Osteocyte (in vitro differentiated cells): ENCODE measurements at regions not wholly inside any gene's neighbourhood (a gene's known extent, or its start where the extent isn't known, plus 50 kb on each side); places are given as distances from the start of the nearest gene placed in this dataset.

Experiments
- DNase-seq: peaks from one replicate; pipeline ENCODE4 v3.0.0; 2021; ENCODE audit warnings: mixed read lengths; ENCODE audit not compliant: unreplicated experiment; ENCODE audit errors: extremely low spot score
- H3K27ac Mint-ChIP-seq: one replicate; pipeline ENCODE4 v1.8.0; 2021; ENCODE audit warnings: mild to moderate bottlenecking, mixed read lengths; ENCODE audit not compliant: unreplicated experiment
- H3K27me3 Mint-ChIP-seq: one replicate; pipeline ENCODE4 v1.8.0; 2021; ENCODE audit warnings: mixed read lengths; ENCODE audit not compliant: unreplicated experiment
- H3K36me3 Mint-ChIP-seq: one replicate; pipeline ENCODE4 v1.8.0; 2021; ENCODE audit warnings: mixed read lengths; ENCODE audit not compliant: unreplicated experiment
- H3K4me1 Mint-ChIP-seq: one replicate; pipeline ENCODE4 v1.8.0; 2021; ENCODE audit warnings: mixed read lengths; ENCODE audit not compliant: unreplicated experiment
- H3K4me3 Mint-ChIP-seq: one replicate; pipeline ENCODE4 v1.8.0; 2021; ENCODE audit warnings: mild to moderate bottlenecking, moderate library complexity, mixed read lengths; ENCODE audit not compliant: unreplicated experiment
- H3K9me3 Mint-ChIP-seq: one replicate; pipeline ENCODE4 v1.8.0; 2021; ENCODE audit warnings: mixed read lengths; ENCODE audit not compliant: unreplicated experiment
- TF ChIP-seq, protein P1 (sequence below): fragments of 200-600 bp; sonication (generic); IDR thresholded peaks from 2 replicates; pipeline ENCODE4 v1.5.0; 2021; ENCODE audit warnings: antibody characterized with exemption, mild to moderate bottlenecking, moderate library complexity

DNA sequence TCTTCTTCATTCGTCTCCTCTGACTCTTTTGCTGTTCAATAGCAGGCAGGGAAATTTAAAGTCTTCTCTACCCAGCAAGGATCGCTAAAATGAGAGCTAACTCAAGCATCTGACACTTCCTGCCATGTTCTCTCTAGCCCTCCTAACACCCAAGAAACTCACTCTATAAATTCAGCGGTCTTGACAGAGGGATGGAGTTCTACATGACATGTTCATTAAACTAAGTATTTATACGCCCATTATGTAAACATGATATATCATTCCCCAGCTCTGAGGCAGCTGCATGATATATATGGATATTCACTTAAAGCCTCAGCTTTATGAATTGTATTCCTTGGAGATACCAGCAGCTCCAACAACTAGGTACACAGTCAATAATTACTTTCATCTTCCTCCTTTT lies 231.0 kb downstream of the METTL4 start:
- TF ChIP-seq, protein P1, sequence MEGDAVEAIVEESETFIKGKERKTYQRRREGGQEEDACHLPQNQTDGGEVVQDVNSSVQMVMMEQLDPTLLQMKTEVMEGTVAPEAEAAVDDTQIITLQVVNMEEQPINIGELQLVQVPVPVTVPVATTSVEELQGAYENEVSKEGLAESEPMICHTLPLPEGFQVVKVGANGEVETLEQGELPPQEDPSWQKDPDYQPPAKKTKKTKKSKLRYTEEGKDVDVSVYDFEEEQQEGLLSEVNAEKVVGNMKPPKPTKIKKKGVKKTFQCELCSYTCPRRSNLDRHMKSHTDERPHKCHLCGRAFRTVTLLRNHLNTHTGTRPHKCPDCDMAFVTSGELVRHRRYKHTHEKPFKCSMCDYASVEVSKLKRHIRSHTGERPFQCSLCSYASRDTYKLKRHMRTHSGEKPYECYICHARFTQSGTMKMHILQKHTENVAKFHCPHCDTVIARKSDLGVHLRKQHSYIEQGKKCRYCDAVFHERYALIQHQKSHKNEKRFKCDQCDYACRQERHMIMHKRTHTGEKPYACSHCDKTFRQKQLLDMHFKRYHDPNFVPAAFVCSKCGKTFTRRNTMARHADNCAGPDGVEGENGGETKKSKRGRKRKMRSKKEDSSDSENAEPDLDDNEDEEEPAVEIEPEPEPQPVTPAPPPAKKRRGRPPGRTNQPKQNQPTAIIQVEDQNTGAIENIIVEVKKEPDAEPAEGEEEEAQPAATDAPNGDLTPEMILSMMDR = no peak
- no peaks in the 10 kb centered on the region for H3K36me3 Mint-ChIP-seq
- no peaks in the 10 kb centered on the region for H3K9me3 Mint-ChIP-seq
- H3K27ac Mint-ChIP-seq = no peak overlapping the region
- no peak for DNase-seq
- no peak overlapping the region for H3K4me3 Mint-ChIP-seq
- H3K27me3 Mint-ChIP-seq = peaks cover 7% of the 10 kb centered on the region
- no peaks in the 10 kb centered on the region for H3K4me1 Mint-ChIP-seq

DNA sequence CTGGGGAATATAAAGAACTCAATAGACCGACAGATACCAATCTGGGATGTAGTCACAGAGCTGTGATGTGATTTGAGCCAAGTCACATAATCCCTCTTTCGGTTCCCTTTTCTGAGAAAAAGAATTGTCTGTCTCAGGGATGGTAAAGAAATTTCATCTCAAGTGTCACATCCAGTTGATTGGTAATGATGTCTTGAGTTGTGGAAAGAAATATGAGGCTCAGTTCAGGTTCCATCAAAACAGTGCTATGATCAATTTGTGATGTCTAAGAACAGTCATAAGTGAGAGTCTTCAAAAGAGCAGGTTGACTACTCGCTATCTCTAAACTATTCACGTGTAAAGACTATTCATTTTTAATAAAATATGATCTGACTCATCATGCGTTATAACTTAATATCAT lies 223.3 kb downstream of the METTL4 start:
- Mint-ChIP-seq H3K9me3 (no peaks in the 10 kb centered on the region), H3K4me3 (no peak overlapping the region), H3K27me3 (peaks cover 16% of the 10 kb centered on the region), H3K27ac (no peak overlapping the region), H3K36me3 (no peaks in the 10 kb centered on the region), H3K4me1 (no peaks in the 10 kb centered on the region)
- DNase-seq = no peak
- TF ChIP-seq, protein P1 = no peak

DNA sequence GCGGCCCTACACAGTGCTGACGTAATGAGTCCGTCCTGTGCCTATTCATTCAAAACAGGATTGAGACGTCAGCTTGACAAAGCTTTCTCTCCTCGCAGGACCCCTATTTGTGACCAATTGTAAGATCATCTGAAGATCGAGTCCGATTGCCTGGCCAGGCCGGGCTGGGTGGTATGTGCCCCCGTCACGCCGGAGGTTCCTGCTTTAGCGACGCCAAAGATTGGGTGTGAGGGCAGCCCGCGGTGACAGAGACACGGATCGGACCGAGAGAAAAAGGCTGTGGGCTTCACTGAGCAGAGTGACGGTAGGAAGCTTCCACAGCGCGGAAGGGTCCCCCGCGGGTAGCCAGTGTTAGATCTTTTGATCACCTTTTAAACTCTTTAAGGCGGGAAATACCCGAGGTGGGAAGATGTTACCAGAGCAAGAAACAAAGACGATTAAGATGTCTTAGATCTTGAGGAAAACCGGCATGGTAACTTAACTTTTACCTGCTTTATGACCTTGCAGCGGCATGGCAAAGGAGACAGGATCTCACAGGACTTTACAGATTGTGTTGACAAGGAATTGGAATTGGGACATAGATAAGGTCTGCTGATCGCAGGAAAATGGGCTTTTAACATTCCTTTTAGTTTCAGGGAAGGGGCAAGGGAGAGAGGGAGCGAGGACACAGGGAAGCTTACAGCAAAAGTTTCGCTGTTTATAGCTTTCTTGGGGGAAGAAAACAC lies 220.0 kb downstream of the METTL4 start:
- Mint-ChIP-seq H3K4me1 (no peaks in the 10 kb centered on the region), H3K9me3 (no peaks in the 10 kb centered on the region), H3K27me3 (peaks cover 16% of the 10 kb centered on the region), H3K4me3 (no peak overlapping the region), H3K36me3 (no peaks in the 10 kb centered on the region), H3K27ac (no peak overlapping the region)
- TF ChIP-seq, protein P1 = no peak
- no peak for DNase-seq

DNA sequence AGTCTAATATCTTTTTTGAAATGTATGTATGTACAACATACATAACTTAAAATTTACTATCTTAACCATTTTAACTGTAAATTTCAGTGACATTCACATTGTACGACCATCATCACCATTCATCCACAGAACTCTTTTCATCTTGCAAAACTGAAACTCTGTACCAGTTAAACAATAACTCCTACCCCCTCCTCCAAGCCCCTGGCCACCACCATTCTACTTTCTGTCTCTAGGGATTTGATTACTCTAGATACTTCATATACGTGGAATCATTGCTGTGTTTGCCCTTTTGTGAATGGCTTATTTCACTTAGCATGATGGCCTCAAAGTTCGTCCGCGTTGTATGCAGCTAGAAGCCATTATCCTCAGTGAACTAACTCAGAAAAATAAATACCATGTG lies 217.0 kb downstream of the METTL4 start:
- H3K27me3 Mint-ChIP-seq = peaks cover 12% of the 10 kb centered on the region
- H3K4me1 Mint-ChIP-seq = no peaks in the 10 kb centered on the region
- H3K27ac Mint-ChIP-seq = no peak overlapping the region
- no peaks in the 10 kb centered on the region for H3K9me3 Mint-ChIP-seq
- no peaks in the 10 kb centered on the region for H3K36me3 Mint-ChIP-seq
- TF ChIP-seq, protein P1 = no peak
- no peak for DNase-seq
- no peak overlapping the region for H3K4me3 Mint-ChIP-seq

DNA sequence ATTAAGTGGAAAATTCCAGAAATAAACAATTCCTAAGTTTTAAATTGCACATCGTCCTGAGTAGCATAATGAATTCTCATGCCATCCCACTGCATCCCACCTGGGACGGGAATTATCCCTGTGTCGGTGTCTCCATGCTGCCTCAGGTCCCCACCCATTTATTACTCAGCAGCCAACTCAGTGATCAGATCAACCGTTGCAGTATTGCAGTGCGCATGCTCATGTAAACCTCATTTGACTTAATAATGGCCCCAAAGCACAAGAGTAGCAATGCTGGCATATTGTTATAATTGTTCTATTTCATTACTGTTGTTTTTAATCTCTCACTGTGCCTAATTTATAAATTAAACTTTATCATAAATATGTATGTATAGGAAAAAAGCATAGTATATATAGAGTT lies 214.4 kb downstream of the METTL4 start:
- peaks cover 4% of the 10 kb centered on the region for H3K27me3 Mint-ChIP-seq
- H3K9me3 Mint-ChIP-seq = no peaks in the 10 kb centered on the region
- H3K4me1 Mint-ChIP-seq = no peaks in the 10 kb centered on the region
- H3K27ac Mint-ChIP-seq = no peak overlapping the region
- TF ChIP-seq, protein P1 = no peak
- no peak for DNase-seq
- H3K36me3 Mint-ChIP-seq = no peaks in the 10 kb centered on the region
- H3K4me3 Mint-ChIP-seq = no peak overlapping the region
